ENCODE measurements at regions not wholly inside any gene's neighbourhood (a gene's known extent, or its start where the extent isn't known, plus 50 kb on each side); places are given as distances from the start of the nearest gene placed in this dataset.

DNA sequence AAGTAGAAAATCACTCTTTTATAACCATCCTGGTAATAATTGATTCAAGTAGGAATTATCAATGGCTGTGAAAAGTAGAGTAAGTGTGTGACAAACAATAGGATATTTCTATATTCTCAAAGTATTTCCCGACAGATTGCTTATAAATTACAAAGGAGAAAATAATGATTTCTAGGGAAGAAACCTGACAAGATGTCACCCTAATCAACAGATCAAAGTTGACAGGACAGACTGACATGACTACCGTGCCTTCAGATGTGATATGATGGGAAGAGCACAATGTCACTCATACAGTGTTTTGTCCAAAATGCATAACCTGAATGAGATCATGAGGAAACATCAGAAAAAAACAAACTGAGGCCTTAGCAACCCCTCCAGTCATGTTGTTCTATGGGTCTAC lies 53.9 kb upstream of the TRIO start:
- Histone ChIP-seq H4K8ac (replicated peaks; ENCODE audit: insufficient read length, low read depth, low read length) (no peak overlapping the region), H2BK120ac (ENCODE audit: low read depth, low read length, poor library complexity, severe bottlenecking) (no peak overlapping the region), H2BK15ac (ENCODE audit: low read depth, low read length) (no peak overlapping the region), H2BK5ac (ENCODE audit: insufficient read length, low read length) (no peak overlapping the region), H3K9ac (ENCODE audit: extremely low read depth, insufficient read length, low read length) (no peak overlapping the region), H2AFZ (ENCODE audit: low read length) (no peak overlapping the region), H3K14ac (ENCODE audit: insufficient read depth, low read length) (no peak overlapping the region), H2AK5ac (ENCODE audit: insufficient read length, low read length) (no peak overlapping the region), H3K4me2 (ENCODE audit: insufficient read depth, insufficient read length, low read length) (no peak overlapping the region), H3K4ac (ENCODE audit: low read depth, low read length) (no peak overlapping the region), H3K4me1 (ENCODE audit: insufficient read depth, low read length) (no peaks in the 10 kb centered on the region), H3K27ac (ENCODE audit: insufficient read length, low read depth, low read length) (no peak overlapping the region), H3K9me3 (ENCODE audit: control insufficient read depth, low read depth, low read length) (no peaks in the 10 kb centered on the region), H3K79me2 (ENCODE audit: insufficient read depth, low read length) (no peaks in the 10 kb centered on the region), H3K79me1 (ENCODE audit: insufficient read depth, low read depth, low read length, poor library complexity, severe bottlenecking) (no peaks in the 10 kb centered on the region), H4K20me1 (ENCODE audit: control insufficient read depth, insufficient read depth, insufficient read length) (no peaks in the 10 kb centered on the region), H3K23me2 (ENCODE audit: insufficient read length, low read depth, low read length, poor library complexity, severe bottlenecking) (no peaks in the 10 kb centered on the region), H3K56ac (ENCODE audit: insufficient read length, low read depth, low read length) (no peak overlapping the region), H4K91ac (ENCODE audit: insufficient read length, low read depth, low read length) (no peak overlapping the region), H2BK20ac (ENCODE audit: low read depth, low read length, poor library complexity, severe bottlenecking) (no peak overlapping the region), H3K18ac (ENCODE audit: insufficient read length, low read depth, low read length) (no peak overlapping the region), H2BK12ac (ENCODE audit: insufficient read length, low read depth, low read length) (no peak overlapping the region), H3T11ph (ENCODE audit: low read length) (no peak overlapping the region), H3K23ac (ENCODE audit: insufficient read length, low read depth, low read length) (no peak overlapping the region), H4K5ac (ENCODE audit: insufficient read length, low read depth, low read length) (no peak overlapping the region), H3K27me3 (ENCODE audit: insufficient read depth, low read length) (no peaks in the 10 kb centered on the region)
- Mint-ChIP-seq H3K36me3 (ENCODE audit: insufficient read depth in 1 of 3, low read depth in 3 of 3) (peaks cover 1 to 10% (median 3%) of the 10 kb centered on the region in 3 experiments; a peak in 2 of 7 replicates), H3K27me3 (ENCODE audit: low read depth) (no peaks in the 10 kb centered on the region; the same call in 1 of the 2 replicates), H3K27ac (no peak overlapping the region; a peak in 1 of 7 replicates), H3K4me3 (no peak overlapping the region), H3K4me1 (peaks cover 5 to 13% of the 10 kb centered on the region in 2 experiments), H3K9me3 (peaks cover 11 to 15% of the 10 kb centered on the region in 2 experiments)
- no CpG with 5 or more reads among the region's 2 CpGs for WGBS (ENCODE audit: extremely low coverage, insufficient read length, low lambda C conversion rate)
- TF ChIP-seq CTCF (conservative IDR thresholded peaks at IDR 0.05) = no peak
- DNase-seq = no peak

All from H9 (cell line).